H9 (cell line): ENCODE measurements at regions not wholly inside any gene's neighbourhood (a gene's known extent, or its start where the extent isn't known, plus 50 kb on each side); places are given as distances from the start of the nearest gene placed in this dataset.

ENCODE experiments used
- DNase-seq: peaks from one replicate; pipeline ENCODE4 v3.0.0-alpha.2; 2017
- H2AFZ ChIP-seq: one replicate; pipeline ENCODE4 v1.6.1; 2013; ENCODE audit warnings: mild to moderate bottlenecking, low read length, control low read depth, moderate library complexity
- H2AK5ac ChIP-seq: 2 replicates; pipeline ENCODE4 v1.6.1; 2013; ENCODE audit warnings: low read length, control low read depth, mixed read lengths; ENCODE audit not compliant: insufficient read length
- H2BK120ac ChIP-seq: one replicate; pipeline ENCODE4 v1.6.1; 2013; ENCODE audit warnings: low read depth, mild to moderate bottlenecking, low read length, control low read depth, inconsistent platforms; ENCODE audit not compliant: poor library complexity, severe bottlenecking
- H2BK12ac ChIP-seq: 2 replicates; pipeline ENCODE4 v1.6.1; 2013; ENCODE audit warnings: low read length, control low read depth, mixed read lengths, low read depth; ENCODE audit not compliant: insufficient read length
- H2BK15ac ChIP-seq: 2 replicates; pipeline ENCODE4 v1.6.1; 2013; ENCODE audit warnings: low read depth, low read length, control low read depth
- H2BK20ac ChIP-seq: one replicate; pipeline ENCODE4 v1.6.1; 2013; ENCODE audit warnings: low read depth, mild to moderate bottlenecking, low read length, control low read depth, inconsistent platforms; ENCODE audit not compliant: poor library complexity, severe bottlenecking
- H2BK5ac ChIP-seq: 2 replicates; pipeline ENCODE4 v1.6.1; 2013; ENCODE audit warnings: low read length, control low read depth, mixed read lengths; ENCODE audit not compliant: insufficient read length
- H3K14ac ChIP-seq: 2 replicates; pipeline ENCODE4 v1.6.1; 2013; ENCODE audit warnings: low read length, control low read depth; ENCODE audit not compliant: insufficient read depth
- H3K18ac ChIP-seq: 2 replicates; pipeline ENCODE4 v1.6.1; 2013; ENCODE audit warnings: low read depth, mild to moderate bottlenecking, mixed read lengths, low read length, control low read depth; ENCODE audit not compliant: insufficient read length
- H3K23ac ChIP-seq: 2 replicates; pipeline ENCODE4 v1.6.1; 2013; ENCODE audit warnings: low read length, control low read depth, mixed read lengths, low read depth; ENCODE audit not compliant: insufficient read length
- H3K23me2 ChIP-seq: 2 replicates; pipeline ENCODE4 v1.6.1; 2013; ENCODE audit warnings: low read depth, mild to moderate bottlenecking, mixed read lengths, low read length, control low read depth; ENCODE audit not compliant: insufficient read length, poor library complexity, severe bottlenecking
- H3K27ac ChIP-seq: 2 replicates; pipeline ENCODE4 v1.5.1; 2013; ENCODE audit warnings: low read length, control low read depth, mixed read lengths, low read depth; ENCODE audit not compliant: insufficient read length
- H3K27me3 ChIP-seq: 2 replicates; pipeline ENCODE4 v1.6.1; 2013; ENCODE audit warnings: low read length, control low read depth, inconsistent platforms; ENCODE audit not compliant: insufficient read depth
- H3K4ac ChIP-seq: 2 replicates; pipeline ENCODE4 v1.6.1; 2013; ENCODE audit warnings: low read depth, mild to moderate bottlenecking, control low read depth, inconsistent platforms, low read length, moderate library complexity
- H3K4me1 ChIP-seq: 2 replicates; pipeline ENCODE4 v1.6.1; 2013; ENCODE audit warnings: low read length, control low read depth, inconsistent platforms; ENCODE audit not compliant: insufficient read depth
- H3K4me2 ChIP-seq: 2 replicates; pipeline ENCODE4 v1.6.1; 2013; ENCODE audit warnings: low read length, control low read depth, mixed read lengths; ENCODE audit not compliant: insufficient read length, insufficient read depth
- H3K56ac ChIP-seq: 2 replicates; pipeline ENCODE4 v1.6.1; 2013; ENCODE audit warnings: low read depth, mild to moderate bottlenecking, mixed read lengths, low read length, control low read depth; ENCODE audit not compliant: insufficient read length
- H3K79me1 ChIP-seq: 2 replicates; pipeline ENCODE4 v1.6.1; 2013; ENCODE audit warnings: low read depth, mild to moderate bottlenecking, moderate library complexity, low read length, control low read depth, inconsistent platforms; ENCODE audit not compliant: insufficient read depth, poor library complexity, severe bottlenecking
- H3K79me2 ChIP-seq: 2 replicates; pipeline ENCODE4 v1.6.1; 2013; ENCODE audit warnings: low read length, control low read depth, inconsistent platforms; ENCODE audit not compliant: insufficient read depth
- H3K9ac ChIP-seq: 2 replicates; pipeline ENCODE4 v1.6.1; 2013; ENCODE audit warnings: low read length, control low read depth, mixed read lengths; ENCODE audit not compliant: insufficient read length; ENCODE audit errors: extremely low read depth
- H3K9me3 ChIP-seq: one replicate; pipeline ENCODE4 v1.6.1; 2013; ENCODE audit warnings: low read depth, low read length, inconsistent platforms; ENCODE audit not compliant: control insufficient read depth
- H3T11ph ChIP-seq: one replicate; pipeline ENCODE4 v1.6.1; 2013; ENCODE audit warnings: mild to moderate bottlenecking, low read length, control low read depth, inconsistent platforms
- H4K20me1 ChIP-seq: one replicate; pipeline ENCODE4 v1.6.1; 2013; ENCODE audit not compliant: control insufficient read depth, insufficient read length, insufficient read depth
- H4K5ac ChIP-seq: 2 replicates; pipeline ENCODE4 v1.6.1; 2013; ENCODE audit warnings: low read depth, mild to moderate bottlenecking, mixed read lengths, low read length, control low read depth; ENCODE audit not compliant: insufficient read length
- H4K8ac ChIP-seq: replicated peaks from 2 replicates; pipeline ENCODE4 v1.6.1; 2013; ENCODE audit warnings: low read length, control low read depth, mixed read lengths, low read depth; ENCODE audit not compliant: insufficient read length
- H4K91ac ChIP-seq: 2 replicates; pipeline ENCODE4 v1.6.1; 2013; ENCODE audit warnings: low read depth, mild to moderate bottlenecking, moderate library complexity, mixed read lengths, low read length, control low read depth; ENCODE audit not compliant: insufficient read length
- H3K27ac Mint-ChIP-seq, 3 experiments: 2 replicates in 2 of 3; 3 replicates in 1 of 3; pipeline ENCODE4 v1.8.0; 2020 to 2021; ENCODE audit warnings: mixed read lengths in 3 of 3, mild to moderate bottlenecking in 1 of 3, moderate library complexity in 1 of 3
- H3K27me3 Mint-ChIP-seq: 2 replicates; pipeline ENCODE4 v1.8.0; 2021; ENCODE audit warnings: low read depth, mild to moderate bottlenecking, moderate library complexity, mixed read lengths
- H3K36me3 Mint-ChIP-seq, 3 experiments: 2 replicates in 2 of 3; 3 replicates in 1 of 3; pipeline ENCODE4 v1.8.0; 2020 to 2021; ENCODE audit warnings: low read depth in 3 of 3, mixed read lengths in 3 of 3; ENCODE audit not compliant: insufficient read depth in 1 of 3
- H3K4me1 Mint-ChIP-seq, 2 experiments: 2 replicates each; pipeline ENCODE4 v1.8.0; 2020; ENCODE audit warnings: mixed read lengths in 2 of 2
- H3K4me3 Mint-ChIP-seq, 2 experiments: 2 replicates in 1 of 2; 3 replicates in 1 of 2; pipeline ENCODE4 v1.8.0; 2020 to 2021; ENCODE audit warnings: mild to moderate bottlenecking in 2 of 2, mixed read lengths in 2 of 2, moderate library complexity in 1 of 2
- H3K9me3 Mint-ChIP-seq, 2 experiments: 2 replicates in 1 of 2; 3 replicates in 1 of 2; pipeline ENCODE4 v1.8.0; 2020; ENCODE audit warnings: mild to moderate bottlenecking in 2 of 2, mixed read lengths in 2 of 2, moderate library complexity in 1 of 2
- CTCF ChIP-seq: fragments of 200-600 bp; sonication (generic); conservative IDR thresholded peaks from 3 replicates; pipeline ENCODE4 v1.8.0; 2021; ENCODE audit warnings: antibody characterized with exemption, mild to moderate bottlenecking
- WGBS: extraction: QIAGEN DNeasy Blood & Tissue Kit; methylation state at CpG from one replicate; pipeline ENCODE4 v1.1.7; 2013; ENCODE audit warnings: missing lambda C conversion rate, low lambda C conversion rate, mixed read lengths; ENCODE audit not compliant: insufficient read length; ENCODE audit errors: extremely low coverage; 5-methylcytosine and 5-hydroxymethylcytosine counted together

DNA sequence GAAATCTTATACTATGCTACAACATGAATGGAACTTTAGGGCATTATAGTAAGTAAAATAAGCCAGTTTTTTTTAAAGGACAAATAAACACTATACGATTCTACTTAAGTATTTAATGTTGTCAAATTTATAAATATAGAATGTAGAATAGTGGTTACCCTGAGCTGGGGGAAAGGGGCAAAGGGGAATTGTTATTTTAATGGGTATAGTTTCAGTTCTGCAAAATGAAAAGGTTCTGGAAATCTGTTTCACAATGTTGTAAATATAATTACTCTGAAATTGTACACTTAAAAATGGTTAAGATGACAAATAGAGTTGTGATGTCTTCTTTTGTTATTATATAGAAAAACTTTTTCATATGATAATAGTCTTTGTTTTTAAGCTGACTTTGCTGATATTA lies 366.3 kb downstream of the MRPL39 start:
- Mint-ChIP-seq H3K27me3 (no peaks in the 10 kb centered on the region), H3K9me3 (peaks cover 43 to 70% of the 10 kb centered on the region in 2 experiments), H3K4me1 (0 out of 4 replicates have a peak, but pooled peaks cover 0 to 2% of the 10 kb centered on the region in 2 experiments), H3K27ac (no peak overlapping the region), H3K36me3 (peaks cover 3 to 9% (median 5%) of the 10 kb centered on the region in 3 experiments; a peak in 4 of 7 replicates), H3K4me3 (no peak overlapping the region)
- no peak overlapping the region for H2AFZ ChIP-seq
- no peak overlapping the region for H4K5ac ChIP-seq
- no peak overlapping the region for H4K91ac ChIP-seq
- H3K23ac ChIP-seq: no peak overlapping the region
- no peak overlapping the region for H3T11ph ChIP-seq
- no peaks in the 10 kb centered on the region for H3K79me1 ChIP-seq
- H3K79me2 ChIP-seq: no peaks in the 10 kb centered on the region
- no peak overlapping the region for H2BK15ac ChIP-seq
- DNase-seq: no peak
- WGBS: no CpG with 5 or more reads among the region's 1 CpG
- H3K27me3 ChIP-seq: no peaks in the 10 kb centered on the region
- TF ChIP-seq CTCF: no peak
- no peak overlapping the region for H2AK5ac ChIP-seq
- no peak overlapping the region for H3K27ac ChIP-seq
- no peaks in the 10 kb centered on the region for H4K20me1 ChIP-seq
- H3K4ac ChIP-seq: no peak overlapping the region
- no peak overlapping the region for H3K14ac ChIP-seq
- H2BK12ac ChIP-seq: no peak overlapping the region
- no peak overlapping the region for H3K4me2 ChIP-seq
- H2BK20ac ChIP-seq: no peak overlapping the region
- H2BK5ac ChIP-seq: no peak overlapping the region
- no peaks in the 10 kb centered on the region for H3K9me3 ChIP-seq
- no peaks in the 10 kb centered on the region for H3K23me2 ChIP-seq
- no peak overlapping the region for H3K9ac ChIP-seq
- H3K56ac ChIP-seq: no peak overlapping the region
- no peaks in the 10 kb centered on the region for H3K4me1 ChIP-seq
- no peak overlapping the region for H2BK120ac ChIP-seq
- no peak overlapping the region for H3K18ac ChIP-seq
- H4K8ac ChIP-seq: no peak overlapping the region
